SJSA1 (cell line): ENCODE measurements at regions not wholly inside any gene's neighbourhood (a gene's known extent, or its start where the extent isn't known, plus 50 kb on each side); places are given as distances from the start of the nearest gene placed in this dataset.
A peak's percentile ranks its signal among the peaks of the same experiment; 100 is the strongest.

Source experiments
- DNase-seq, 2 experiments: peaks; one replicate each; pipeline ENCODE4 v3.0.0-alpha.2; 2015 to 2020; ENCODE audit warnings: low spot score in 2 of 2, low read depth in 1 of 2
- H3K27ac ChIP-seq: fragments of 250-450 bp; sonication (Bioruptor Pico); 2 replicates; pipeline ENCODE4 v1.5.1; 2020; ENCODE audit warnings: mild to moderate bottlenecking, moderate library complexity
- H3K27me3 ChIP-seq: fragments of 250-450 bp; sonication (Bioruptor Pico); replicated peaks from 2 replicates; pipeline ENCODE4 v1.5.1; 2020; ENCODE audit warnings: mild to moderate bottlenecking, moderate library complexity
- H3K36me3 ChIP-seq: fragments of 250-450 bp; sonication (Bioruptor Pico); 2 replicates; pipeline ENCODE4 v1.5.1; 2020; ENCODE audit warnings: mild to moderate bottlenecking
- H3K4me1 ChIP-seq: fragments of 250-450 bp; sonication (Bioruptor Pico); replicated peaks from 2 replicates; pipeline ENCODE4 v1.6.1; 2021; ENCODE audit warnings: mild to moderate bottlenecking
- H3K4me3 ChIP-seq: fragments of 250-450 bp; sonication (Bioruptor Pico); 2 replicates; pipeline ENCODE4 v1.5.1; 2020; ENCODE audit warnings: mild to moderate bottlenecking
- H3K9me3 ChIP-seq: fragments of 250-450 bp; sonication (Bioruptor Pico); replicated peaks from 2 replicates; pipeline ENCODE4 v1.5.1; 2020; ENCODE audit warnings: mild to moderate bottlenecking

- Histone ChIP-seq H3K27me3 (no peaks in the 10 kb centered on the region), H3K4me3 (no peak overlapping the region), H3K4me1 (peaks cover 23% of the 10 kb centered on the region), H3K27ac (no peak overlapping the region), H3K36me3 (no peaks in the 10 kb centered on the region), H3K9me3 (no peaks in the 10 kb centered on the region)
- peak in 1 of 2 experiments; percentile 24 for DNase-seq
Measured at GRCh38 chr11:92380882-92381281, 156.3 kb downstream of the FAT3 start.

DNA sequence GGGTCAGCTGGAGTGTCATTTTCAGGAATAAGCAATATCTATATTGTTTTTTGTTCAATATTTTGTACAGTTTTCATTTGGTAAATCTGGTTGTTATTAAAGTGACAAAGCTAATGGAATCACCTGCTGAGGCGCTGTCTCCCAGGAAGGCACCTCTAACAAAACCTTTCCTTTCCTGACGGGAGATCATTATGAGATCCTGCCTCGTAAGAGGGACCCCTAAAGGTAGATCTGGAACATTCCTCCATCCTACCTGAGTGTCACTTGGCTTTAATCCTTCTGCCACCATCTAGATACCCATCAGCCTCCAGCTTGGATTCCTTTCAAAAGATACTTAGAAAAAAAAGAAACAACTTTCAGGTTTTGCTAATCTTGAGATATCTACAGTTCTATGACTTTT lies 157.7 kb downstream of the FAT3 start:
- Histone ChIP-seq H3K27ac (no peak overlapping the region), H3K4me1 (peaks cover 23% of the 10 kb centered on the region), H3K9me3 (no peaks in the 10 kb centered on the region), H3K27me3 (no peaks in the 10 kb centered on the region), H3K4me3 (no peak overlapping the region), H3K36me3 (no peaks in the 10 kb centered on the region)
- no peak for DNase-seq

DNA sequence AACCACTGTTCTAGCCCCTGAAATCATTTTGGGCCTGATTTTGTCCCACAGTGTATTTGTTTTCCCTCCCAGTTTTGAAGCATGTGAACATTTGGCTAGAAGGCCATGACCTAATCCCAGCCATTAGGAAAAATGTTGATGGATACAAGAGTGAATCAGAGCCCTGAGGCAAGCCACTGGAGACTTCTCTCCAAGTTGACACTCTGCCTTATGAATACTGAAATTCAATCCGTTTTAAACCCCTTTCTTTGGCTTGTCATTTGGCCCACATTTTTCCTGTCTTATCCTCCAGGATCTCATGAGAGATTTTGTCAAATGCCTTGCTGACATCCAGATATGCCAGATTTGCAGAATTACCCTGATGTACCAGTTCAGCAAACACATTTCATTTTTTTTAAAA lies 158.8 kb downstream of the FAT3 start:
- Histone ChIP-seq H3K4me3 (no peak overlapping the region), H3K9me3 (no peaks in the 10 kb centered on the region), H3K27ac (no peak overlapping the region), H3K27me3 (no peaks in the 10 kb centered on the region), H3K36me3 (no peaks in the 10 kb centered on the region), H3K4me1 (peaks cover 23% of the 10 kb centered on the region)
- DNase-seq, result peak; percentile 7 to 32

DNA sequence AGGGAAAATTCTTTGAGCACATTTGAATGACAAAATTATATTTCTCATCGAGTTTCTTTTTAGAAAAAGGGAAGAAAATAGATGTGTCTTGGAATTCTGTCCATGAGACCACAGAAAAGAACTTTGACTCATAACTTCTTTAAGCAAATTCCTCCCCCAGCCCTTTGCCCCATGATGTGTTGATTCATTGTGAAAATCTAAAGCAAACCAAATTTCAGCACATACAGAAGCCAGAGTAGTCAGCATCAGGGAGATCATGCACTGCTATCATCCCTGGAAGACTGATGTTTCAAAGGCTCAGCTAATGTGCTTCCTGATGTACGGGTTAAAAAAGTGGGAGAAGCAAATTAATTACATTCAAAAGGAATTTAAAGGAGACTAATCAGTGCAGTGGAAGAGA lies 159.7 kb downstream of the FAT3 start:
- Histone ChIP-seq H3K4me3 (no peak overlapping the region), H3K9me3 (no peaks in the 10 kb centered on the region), H3K27ac (no peak overlapping the region), H3K4me1 (peaks cover 23% of the 10 kb centered on the region), H3K36me3 (no peaks in the 10 kb centered on the region), H3K27me3 (no peaks in the 10 kb centered on the region)
- DNase-seq, result no peak

DNA sequence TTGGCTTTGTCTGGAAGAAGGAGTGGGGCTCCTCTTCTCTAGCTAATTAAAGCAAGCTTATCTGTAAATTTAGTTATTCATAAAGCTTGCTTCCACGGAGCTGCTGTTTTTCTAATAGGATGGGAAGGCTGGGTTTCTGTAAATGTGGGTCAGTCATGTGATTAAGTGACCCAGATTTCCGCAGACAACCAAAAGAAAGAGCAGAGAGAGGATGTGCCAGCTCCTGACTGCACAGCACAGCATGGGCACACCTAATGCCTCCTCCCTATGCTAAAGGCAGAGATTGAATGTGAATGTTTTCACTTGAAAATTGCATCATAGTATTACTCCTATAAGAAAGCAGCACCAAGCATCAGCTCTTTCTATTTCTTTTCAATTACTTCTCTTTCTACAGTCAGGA lies 160.2 kb downstream of the FAT3 start:
- H3K36me3 ChIP-seq, result no peaks in the 10 kb centered on the region
- no peaks in the 10 kb centered on the region for H3K9me3 ChIP-seq
- no peak overlapping the region for H3K27ac ChIP-seq
- H3K27me3 ChIP-seq, result no peaks in the 10 kb centered on the region
- H3K4me3 ChIP-seq, result no peak overlapping the region
- H3K4me1 ChIP-seq, result peaks cover 23% of the 10 kb centered on the region
- DNase-seq, result no peak

GRCh38 chr11:92386577-92386976 lies 162.0 kb downstream of the FAT3 start:
- Histone ChIP-seq H3K27ac (no peak overlapping the region), H3K27me3 (no peaks in the 10 kb centered on the region)
- no peak for DNase-seq

GRCh38 chr11:92387859-92388258 lies 163.2 kb downstream of the FAT3 start:
- Histone ChIP-seq H3K27ac (no peak overlapping the region), H3K27me3 (no peaks in the 10 kb centered on the region), H3K4me1 (peaks cover 12% of the 10 kb centered on the region; the same call in 1 of the 2 replicates), H3K4me3 (no peak overlapping the region), H3K36me3 (no peaks in the 10 kb centered on the region), H3K9me3 (no peaks in the 10 kb centered on the region)
- DNase-seq, result no peak

More at GRCh38 chr11:92386577-92386976, 162.0 kb downstream of the FAT3 start:
- Histone ChIP-seq H3K9me3 (no peaks in the 10 kb centered on the region), H3K4me3 (no peak overlapping the region), H3K36me3 (no peaks in the 10 kb centered on the region), H3K4me1 (peaks cover 12% of the 10 kb centered on the region; the same call in 1 of the 2 replicates)

DNA sequence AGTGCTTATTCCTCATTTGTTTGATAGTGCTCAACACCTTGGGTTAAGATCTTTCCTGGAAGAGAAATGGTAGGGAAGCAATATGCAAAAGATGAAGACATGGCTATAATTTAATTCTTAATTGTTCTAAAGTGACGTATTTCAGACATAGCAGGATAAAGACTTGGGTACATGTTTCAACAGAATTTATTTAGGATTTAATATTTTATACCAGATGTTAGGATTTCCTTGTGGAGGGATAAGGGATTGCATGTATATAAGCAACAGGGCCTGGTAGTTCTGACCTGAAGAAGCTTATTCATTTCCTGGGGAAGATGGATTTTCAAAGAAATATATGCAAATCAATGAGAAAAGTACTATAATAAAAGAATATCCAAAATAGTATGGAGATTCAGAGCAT lies 163.8 kb downstream of the FAT3 start:
- peaks cover 12% of the 10 kb centered on the region; the same call in 1 of the 2 replicates for H3K4me1 ChIP-seq
- H3K27ac ChIP-seq, result no peak overlapping the region
- H3K36me3 ChIP-seq, result no peaks in the 10 kb centered on the region
- DNase-seq, result no peak
- H3K4me3 ChIP-seq, result no peak overlapping the region
- no peaks in the 10 kb centered on the region for H3K27me3 ChIP-seq
- H3K9me3 ChIP-seq, result no peaks in the 10 kb centered on the region

DNA sequence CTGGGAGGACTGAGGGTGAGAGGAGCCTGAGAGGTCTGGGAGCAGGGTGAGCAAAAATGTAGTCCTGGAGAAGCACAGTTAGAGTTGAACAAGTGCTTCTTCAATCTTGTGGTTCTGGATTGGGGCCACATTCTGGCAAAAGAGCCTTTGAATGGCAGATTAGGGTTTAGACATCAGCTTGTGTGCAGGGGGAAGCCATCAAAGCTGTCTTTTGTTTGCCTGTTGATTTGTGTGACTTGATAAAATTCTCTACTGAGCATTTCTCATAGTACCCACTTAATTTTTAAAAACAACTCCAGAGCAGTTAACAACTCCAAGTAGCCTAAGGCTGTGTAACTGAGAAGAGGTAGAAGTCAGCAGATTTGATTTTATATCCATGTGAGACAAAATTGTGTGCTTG lies 166.2 kb downstream of the FAT3 start:
- no peak for DNase-seq
- H3K27me3 ChIP-seq, result no peaks in the 10 kb centered on the region
- no peaks in the 10 kb centered on the region for H3K36me3 ChIP-seq
- H3K9me3 ChIP-seq, result no peaks in the 10 kb centered on the region
- H3K4me3 ChIP-seq, result no peak overlapping the region
- no peaks in the 10 kb centered on the region for H3K4me1 ChIP-seq
- H3K27ac ChIP-seq, result no peak overlapping the region

DNA sequence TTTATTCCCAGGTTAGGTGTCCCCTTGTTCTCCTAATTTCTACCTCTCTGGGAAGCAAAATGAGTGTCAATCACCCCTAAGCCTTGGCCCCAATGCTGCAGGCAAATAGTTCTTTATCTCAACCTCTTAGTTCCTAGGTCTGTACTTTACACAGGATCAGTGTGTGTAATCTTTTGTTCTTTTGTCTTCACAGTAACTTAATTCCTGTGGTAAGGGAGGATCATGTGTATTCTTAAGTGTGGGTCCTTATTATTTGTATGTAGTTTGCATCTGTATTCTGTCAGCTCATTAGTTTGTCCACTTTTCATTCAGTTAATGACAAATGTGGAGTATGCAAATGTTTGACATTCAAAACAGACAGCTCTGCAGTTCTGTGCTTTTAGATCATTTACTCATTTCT lies 166.7 kb downstream of the FAT3 start:
- Histone ChIP-seq H3K27ac (no peak overlapping the region), H3K4me3 (no peak overlapping the region), H3K27me3 (no peaks in the 10 kb centered on the region), H3K36me3 (no peaks in the 10 kb centered on the region), H3K9me3 (no peaks in the 10 kb centered on the region), H3K4me1 (no peaks in the 10 kb centered on the region)
- DNase-seq, result no peak

DNA sequence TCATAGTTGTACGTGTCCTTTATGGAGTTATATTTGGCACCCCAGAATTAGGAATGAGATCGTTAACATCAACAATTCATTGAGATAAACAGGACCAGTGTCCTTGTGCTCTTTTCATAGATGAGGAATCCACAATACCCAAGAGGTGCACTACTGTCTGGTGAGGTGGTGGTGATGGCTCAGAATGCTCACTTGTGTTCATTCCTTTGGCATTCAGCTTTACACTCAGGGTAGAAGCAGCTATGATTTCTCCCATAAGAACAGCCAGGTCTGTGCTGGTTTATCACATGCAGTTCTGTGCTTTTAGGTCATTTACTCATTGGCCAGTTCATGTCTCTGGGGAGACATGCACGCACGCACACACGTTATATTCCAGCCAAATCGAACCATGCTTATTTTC lies 167.2 kb downstream of the FAT3 start:
- H3K9me3 ChIP-seq, result no peaks in the 10 kb centered on the region
- DNase-seq, result no peak

DNA sequence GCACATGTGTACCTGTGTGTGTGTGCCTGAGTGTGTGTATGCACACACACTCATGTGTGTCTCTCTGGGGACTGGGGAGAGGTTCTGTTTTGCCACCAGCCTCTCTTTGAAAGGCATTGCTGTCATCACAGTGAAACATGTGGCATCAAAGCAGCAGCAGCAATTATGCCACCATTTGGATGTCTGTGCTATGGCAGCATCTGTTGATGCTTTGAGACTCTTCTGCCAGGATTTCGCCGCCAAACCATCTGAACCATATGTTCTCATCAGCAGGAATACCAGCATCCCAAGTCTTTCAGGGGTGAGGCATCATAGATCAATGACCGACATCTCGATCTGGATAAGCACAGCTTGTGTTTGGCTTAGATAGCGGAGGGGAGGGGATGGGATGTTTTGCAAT lies 168.6 kb downstream of the FAT3 start:
- Histone ChIP-seq H3K9me3 (no peaks in the 10 kb centered on the region), H3K36me3 (no peaks in the 10 kb centered on the region), H3K27ac (no peak overlapping the region), H3K27me3 (no peaks in the 10 kb centered on the region), H3K4me1 (no peaks in the 10 kb centered on the region), H3K4me3 (no peak overlapping the region)
- DNase-seq, result no peak

More for the DNA sequence above, 167.2 kb downstream of the FAT3 start:
- Histone ChIP-seq H3K4me3 (no peak overlapping the region), H3K27ac (no peak overlapping the region), H3K27me3 (no peaks in the 10 kb centered on the region), H3K4me1 (no peaks in the 10 kb centered on the region), H3K36me3 (no peaks in the 10 kb centered on the region)

GRCh38 chr11:92396133-92396532 lies 171.5 kb downstream of the FAT3 start:
- no peak for DNase-seq
- no peak overlapping the region for H3K27ac ChIP-seq
- no peaks in the 10 kb centered on the region for H3K4me1 ChIP-seq
- H3K36me3 ChIP-seq, result no peaks in the 10 kb centered on the region
- H3K9me3 ChIP-seq, result no peaks in the 10 kb centered on the region
- H3K27me3 ChIP-seq, result no peaks in the 10 kb centered on the region
- H3K4me3 ChIP-seq, result no peak overlapping the region

DNA sequence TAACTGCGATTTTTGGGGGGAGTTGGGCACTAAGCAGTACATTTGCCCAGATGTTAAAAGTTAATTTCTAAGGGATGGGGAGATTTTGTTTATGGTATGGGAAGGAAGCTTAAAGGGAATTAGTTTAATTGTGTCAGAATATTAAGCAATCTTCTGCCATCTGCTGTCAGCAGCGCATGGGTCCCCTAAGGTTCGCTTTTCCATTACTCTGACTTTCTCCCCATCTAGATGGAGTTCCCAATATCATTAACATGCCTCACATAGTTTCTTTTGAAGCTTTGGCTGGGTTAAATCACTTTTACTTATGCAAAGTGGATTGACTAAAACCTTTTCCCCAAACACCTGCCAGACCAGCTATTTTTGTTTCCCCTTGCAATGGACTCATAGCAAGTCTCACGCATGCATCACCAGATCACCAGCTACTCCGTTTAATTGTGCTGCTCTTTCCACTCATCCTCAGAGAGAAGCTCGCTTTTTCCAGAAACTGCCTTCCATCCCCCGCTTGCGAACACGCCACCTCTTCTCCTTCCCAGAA lies 172.7 kb downstream of the FAT3 start:
- H3K4me3 ChIP-seq, result no peak overlapping the region
- no peaks in the 10 kb centered on the region for H3K9me3 ChIP-seq
- no peaks in the 10 kb centered on the region for H3K4me1 ChIP-seq
- H3K27ac ChIP-seq, result no peak overlapping the region
- H3K27me3 ChIP-seq, result no peaks in the 10 kb centered on the region
- DNase-seq, result no peak
- no peaks in the 10 kb centered on the region for H3K36me3 ChIP-seq

- no peak for DNase-seq
- Histone ChIP-seq H3K4me3 (no peak overlapping the region), H3K27me3 (no peaks in the 10 kb centered on the region), H3K4me1 (no peaks in the 10 kb centered on the region), H3K27ac (no peak overlapping the region), H3K9me3 (no peaks in the 10 kb centered on the region), H3K36me3 (no peaks in the 10 kb centered on the region)
Measured at GRCh38 chr11:92399705-92400104, 175.1 kb downstream of the FAT3 start.
